GM21619 (cell line): ENCODE measurements at regions not wholly inside any gene's neighbourhood (a gene's known extent, or its start where the extent isn't known, plus 50 kb on each side); places are given as distances from the start of the nearest gene placed in this dataset.

ENCODE experiments used
- ATAC-seq: cut with Tn5 transposase; IDR thresholded peaks from one replicate; pipeline ENCODE4 v1.9.1; 2021; ENCODE audit not compliant: unreplicated experiment

- no peak for ATAC-seq
Measured at GRCh38 chr3:176798680-176799079, 398.6 kb downstream of the TBL1XR1 start.

- no peak for ATAC-seq
Measured at GRCh38 chr3:176796371-176796770, 400.9 kb downstream of the TBL1XR1 start.

- no peak for ATAC-seq
Measured at GRCh38 chr3:176795891-176796290, 401.4 kb downstream of the TBL1XR1 start.

- no peak for ATAC-seq
Measured at GRCh38 chr3:176794406-176794805, 402.9 kb downstream of the TBL1XR1 start.

- ATAC-seq = no peak
Measured at GRCh38 chr3:176789947-176790346, 407.3 kb downstream of the TBL1XR1 start.

GRCh38 chr3:176789281-176789705 is 408.0 kb downstream of the TBL1XR1 start:
- no peak for ATAC-seq

- no peak for ATAC-seq
Measured at GRCh38 chr3:176787506-176787905, 409.8 kb downstream of the TBL1XR1 start.

- ATAC-seq = no peak
Measured at GRCh38 chr3:176785171-176785570, 412.1 kb downstream of the TBL1XR1 start.

GRCh38 chr3:176780766-176781165 is 416.5 kb downstream of the TBL1XR1 start:
- no peak for ATAC-seq

GRCh38 chr3:176776622-176777175 is 420.6 kb downstream of the TBL1XR1 start:
- ATAC-seq = no peak

GRCh38 chr3:176769547-176770190 is 427.6 kb downstream of the TBL1XR1 start:
- no peak for ATAC-seq

- no peak for ATAC-seq
Measured at GRCh38 chr3:176767385-176767784, 429.9 kb downstream of the TBL1XR1 start.

GRCh38 chr3:176766862-176767261 is 430.4 kb downstream of the TBL1XR1 start:
- no peak for ATAC-seq

GRCh38 chr3:176765382-176765900 is 431.8 kb downstream of the TBL1XR1 start:
- no peak for ATAC-seq

GRCh38 chr3:176759815-176760506 is 437.3 kb downstream of the TBL1XR1 start:
- no peak for ATAC-seq

- ATAC-seq = peak; percentile 30
Measured at GRCh38 chr3:176757429-176757828, 439.9 kb downstream of the TBL1XR1 start.

- peak; percentile 38 for ATAC-seq
Measured at GRCh38 chr3:176755977-176756376, 441.3 kb downstream of the TBL1XR1 start.

GRCh38 chr3:176755552-176755951 is 441.7 kb downstream of the TBL1XR1 start:
- peak; percentile 47 for ATAC-seq

- no peak for ATAC-seq
Measured at GRCh38 chr3:176741664-176742047, 455.6 kb downstream of the TBL1XR1 start.

- ATAC-seq = no peak
Measured at GRCh38 chr3:176740906-176741663, 456.2 kb downstream of the TBL1XR1 start.

GRCh38 chr3:176739159-176739558 is 458.1 kb downstream of the TBL1XR1 start:
- ATAC-seq = no peak
